PC-9 (cell line): ENCODE measurements at regions not wholly inside any gene's neighbourhood (a gene's known extent, or its start where the extent isn't known, plus 50 kb on each side); places are given as distances from the start of the nearest gene placed in this dataset.
A peak's percentile ranks its signal among the peaks of the same experiment; 100 is the strongest.

Experiments
- BruUV-seq: library from RNA; stranded (reverse); fragments of 400-500 nt; replicated peaks from 2 replicates; lab custom pipeline; 2021; lab: Mats Ljungman, UMichigan
- CTCF ChIA-PET: fragments of 300-600 bp; sonication (Branson Sonifier 250); formaldehyde crosslinking; loops from one replicate; lab custom pipeline; 2022; ENCODE audit warnings: antibody characterized with exemption; lab: Charles Lee
- POLR2A ChIA-PET: fragments of 300-600 bp; sonication (Branson Sonifier 250); formaldehyde crosslinking; loops from one replicate; lab custom pipeline; 2022; ENCODE audit warnings: antibody characterized with exemption; ENCODE audit not compliant: unreplicated experiment; lab: Charles Lee
- DNase-seq, 2 experiments: peaks; one replicate each; pipeline versions ENCODE4 v3.0.0 to v3.0.0-alpha.2; 2015 to 2022; ENCODE audit warnings: mixed read lengths in 1 of 2
- H2AFZ ChIP-seq: fragments of 200-600 bp; sonication (generic); 2 replicates; pipeline ENCODE4 v1.8.1; 2017; ENCODE audit warnings: antibody characterized with exemption
- H3F3A ChIP-seq: fragments of 200-600 bp; sonication (generic); 2 replicates; pipeline ENCODE4 v1.8.1; 2017; ENCODE audit warnings: antibody characterized with exemption, mild to moderate bottlenecking, low read depth; ENCODE audit not compliant: insufficient read depth
- H3K27ac ChIP-seq: fragments of 200-600 bp; sonication (generic); 2 replicates; pipeline ENCODE4 v1.6.1; 2016; ENCODE audit warnings: mixed run types
- H3K27me3 ChIP-seq: fragments of 200-600 bp; sonication (generic); 2 replicates; pipeline ENCODE4 v1.6.1; 2016; ENCODE audit warnings: low read depth, mixed run types; ENCODE audit not compliant: insufficient read depth
- H3K36me3 ChIP-seq: fragments of 200-600 bp; sonication (generic); 2 replicates; pipeline ENCODE4 v1.6.1; 2016; ENCODE audit warnings: low read depth, mixed run types
- H3K4me1 ChIP-seq: fragments of 200-600 bp; sonication (generic); replicated peaks from 2 replicates; pipeline ENCODE4 v1.6.1; 2016; ENCODE audit warnings: mixed run types; ENCODE audit not compliant: insufficient read depth
- H3K4me2 ChIP-seq: fragments of 200-600 bp; sonication (generic); 2 replicates; pipeline ENCODE4 v1.6.1; 2017; ENCODE audit warnings: mixed run types
- H3K4me3 ChIP-seq: fragments of 200-600 bp; sonication (generic); 2 replicates; pipeline ENCODE4 v1.6.1; 2016; ENCODE audit warnings: mixed run types
- H3K79me2 ChIP-seq: fragments of 200-600 bp; sonication (generic); 2 replicates; pipeline ENCODE4 v1.6.1; 2017; ENCODE audit warnings: low read depth, mixed run types
- H3K9me2 ChIP-seq: fragments of 200-600 bp; sonication (generic); 2 replicates; pipeline ENCODE4 v1.8.1; 2017; ENCODE audit warnings: mild to moderate bottlenecking; ENCODE audit not compliant: insufficient read depth
- H3K9me3 ChIP-seq: fragments of 200-600 bp; sonication (generic); 2 replicates; pipeline ENCODE4 v1.8.1; 2016; ENCODE audit warnings: low read depth; ENCODE audit not compliant: insufficient read depth
- H4K20me1 ChIP-seq: fragments of 200-600 bp; sonication (generic); 2 replicates; pipeline ENCODE4 v1.8.1; 2017; ENCODE audit not compliant: insufficient read depth
- EZH2 ChIP-seq: fragments of 200-600 bp; sonication (generic); IDR thresholded peaks from 2 replicates; pipeline ENCODE4 v1.8.0; 2017; ENCODE audit warnings: antibody characterized with exemption, low read depth
- intact Hi-C: fragments of 100-400 bp; cut with micrococcal nuclease; formaldehyde crosslinking; loops from one replicate; pipeline ENCODE4 v1.10.0; 2022; ENCODE audit not compliant: unreplicated experiment
- TF ChIP-seq, protein P1 (sequence below): fragments of 200-600 bp; sonication (generic); conservative IDR thresholded peaks from 2 replicates; pipeline ENCODE4 v1.6.1; 2017; ENCODE audit warnings: mixed run types, antibody characterized with exemption, mild to moderate bottlenecking, moderate library complexity

DNA sequence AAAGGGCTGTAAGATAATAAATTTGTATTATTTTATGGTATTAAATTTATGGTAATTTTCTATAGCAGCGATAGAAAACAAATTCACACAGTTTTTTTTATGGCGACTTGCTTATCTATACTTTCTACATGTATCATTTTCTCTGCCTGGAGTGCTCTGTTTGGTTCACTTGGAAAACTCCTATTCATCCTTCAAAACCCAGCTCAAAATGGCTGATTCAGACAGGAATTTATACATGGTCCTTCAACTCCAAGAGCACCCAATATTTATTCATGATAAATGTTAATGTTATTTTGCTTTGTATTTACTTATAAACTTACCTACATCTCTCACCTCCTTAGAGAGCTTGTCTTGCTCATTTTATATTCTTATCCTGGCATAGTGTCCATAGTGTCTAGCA is 55.6 kb upstream of the SSX2IP start:
- Histone ChIP-seq H3K79me2 (no peaks in the 10 kb centered on the region), H3K9me2 (no peaks in the 10 kb centered on the region), H3K9me3 (no peaks in the 10 kb centered on the region), H3K36me3 (no peaks in the 10 kb centered on the region), H3K4me3 (no peak overlapping the region), H3K27me3 (no peaks in the 10 kb centered on the region), H3K4me1 (no peaks in the 10 kb centered on the region), H2AFZ (no peak overlapping the region), H3K4me2 (no peak overlapping the region), H4K20me1 (no peaks in the 10 kb centered on the region), H3K27ac (no peak overlapping the region), H3F3A (no peaks in the 10 kb centered on the region)
- ChIA-PET CTCF (no interaction called here), POLR2A (no interaction called here)
- no TSS peak for BruUV-seq
- no peak for TF ChIP-seq EZH2
- TF ChIP-seq, protein P1, sequence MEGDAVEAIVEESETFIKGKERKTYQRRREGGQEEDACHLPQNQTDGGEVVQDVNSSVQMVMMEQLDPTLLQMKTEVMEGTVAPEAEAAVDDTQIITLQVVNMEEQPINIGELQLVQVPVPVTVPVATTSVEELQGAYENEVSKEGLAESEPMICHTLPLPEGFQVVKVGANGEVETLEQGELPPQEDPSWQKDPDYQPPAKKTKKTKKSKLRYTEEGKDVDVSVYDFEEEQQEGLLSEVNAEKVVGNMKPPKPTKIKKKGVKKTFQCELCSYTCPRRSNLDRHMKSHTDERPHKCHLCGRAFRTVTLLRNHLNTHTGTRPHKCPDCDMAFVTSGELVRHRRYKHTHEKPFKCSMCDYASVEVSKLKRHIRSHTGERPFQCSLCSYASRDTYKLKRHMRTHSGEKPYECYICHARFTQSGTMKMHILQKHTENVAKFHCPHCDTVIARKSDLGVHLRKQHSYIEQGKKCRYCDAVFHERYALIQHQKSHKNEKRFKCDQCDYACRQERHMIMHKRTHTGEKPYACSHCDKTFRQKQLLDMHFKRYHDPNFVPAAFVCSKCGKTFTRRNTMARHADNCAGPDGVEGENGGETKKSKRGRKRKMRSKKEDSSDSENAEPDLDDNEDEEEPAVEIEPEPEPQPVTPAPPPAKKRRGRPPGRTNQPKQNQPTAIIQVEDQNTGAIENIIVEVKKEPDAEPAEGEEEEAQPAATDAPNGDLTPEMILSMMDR: no peak
- no peak for DNase-seq
- intact Hi-C loops: no loop called here

DNA sequence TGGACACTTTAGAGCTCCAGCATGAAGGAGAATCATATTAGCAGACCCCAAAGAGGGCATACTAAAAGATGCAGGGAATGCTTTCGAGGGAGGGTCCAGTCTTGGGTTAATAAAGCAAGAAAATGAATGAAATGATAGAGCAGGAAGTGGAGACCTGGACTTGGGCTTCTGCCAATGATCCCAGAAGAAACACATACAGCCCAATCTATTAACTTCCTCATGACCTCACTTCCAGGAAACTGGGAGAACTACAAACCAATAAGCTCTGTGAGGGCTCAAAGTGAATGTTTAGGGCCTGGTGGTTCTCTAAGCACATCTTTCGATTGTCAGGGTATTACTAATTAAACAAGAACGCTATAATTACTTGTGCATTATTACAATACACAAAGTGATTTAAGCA is 53.6 kb upstream of the SSX2IP start:
- intact Hi-C loops: no loop called here
- no peaks in the 10 kb centered on the region for H3K36me3 ChIP-seq
- no TSS peak for BruUV-seq

DNA sequence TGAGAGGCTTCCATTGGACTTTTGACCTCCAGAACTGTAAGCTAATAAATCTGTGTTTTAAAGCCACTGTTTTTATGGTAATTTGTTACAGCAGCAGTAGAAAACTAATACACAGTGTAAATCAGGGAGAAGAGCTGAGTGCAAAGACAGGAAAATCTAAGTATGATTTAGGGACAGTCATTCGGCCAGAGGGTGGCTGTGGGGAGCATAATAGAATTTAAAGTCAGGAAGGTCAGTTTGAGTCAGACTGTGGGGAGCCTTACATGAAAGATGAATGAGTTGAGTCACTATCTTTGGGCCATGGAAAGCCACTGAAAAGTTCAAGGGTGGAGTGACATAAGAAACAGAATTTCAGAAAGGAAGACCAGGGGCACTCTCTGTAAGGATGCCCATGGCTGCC is 52.4 kb upstream of the SSX2IP start:
- Histone ChIP-seq H3K27ac (no peak overlapping the region), H3K27me3 (no peaks in the 10 kb centered on the region), H3K36me3 (no peaks in the 10 kb centered on the region), H3K4me3 (no peak overlapping the region), H3K9me2 (no peaks in the 10 kb centered on the region), H3K9me3 (no peaks in the 10 kb centered on the region), H3F3A (no peaks in the 10 kb centered on the region), H3K4me1 (no peaks in the 10 kb centered on the region), H4K20me1 (no peaks in the 10 kb centered on the region), H3K79me2 (no peaks in the 10 kb centered on the region), H2AFZ (no peak overlapping the region), H3K4me2 (no peak overlapping the region)
- BruUV-seq: no TSS peak
- intact Hi-C loops: no loop called here
- ChIA-PET POLR2A (no interaction called here), CTCF (no interaction called here)
- TF ChIP-seq EZH2: no peak
- TF ChIP-seq, protein P1: no peak
- DNase-seq: peak in 1 of 2 experiments; percentile 10

More for the DNA sequence above, 53.6 kb upstream of the SSX2IP start:
- H2AFZ ChIP-seq: no peak overlapping the region
- H3F3A ChIP-seq: no peaks in the 10 kb centered on the region
- no peaks in the 10 kb centered on the region for H3K4me1 ChIP-seq
- H3K27ac ChIP-seq: no peak overlapping the region
- DNase-seq: no peak
- H4K20me1 ChIP-seq: no peaks in the 10 kb centered on the region
- H3K4me2 ChIP-seq: no peak overlapping the region
- no peaks in the 10 kb centered on the region for H3K9me3 ChIP-seq
- no peaks in the 10 kb centered on the region for H3K79me2 ChIP-seq
- H3K4me3 ChIP-seq: no peak overlapping the region
- no peaks in the 10 kb centered on the region for H3K9me2 ChIP-seq
- CTCF ChIA-PET: no interaction called here
- H3K27me3 ChIP-seq: no peaks in the 10 kb centered on the region
- TF ChIP-seq, protein P1: no peak
- no peak for TF ChIP-seq EZH2
- POLR2A ChIA-PET: no interaction called here
